GM23338 (cell line): ENCODE measurements at regions not wholly inside any gene's neighbourhood (a gene's known extent, or its start where the extent isn't known, plus 50 kb on each side); places are given as distances from the start of the nearest gene placed in this dataset.

Experiments
- CREB1 ChIP-seq: fragments of 250-450 bp; sonication (Bioruptor Pico); IDR thresholded peaks from 2 replicates; pipeline ENCODE4 v1.5.0; 2020; ENCODE audit warnings: low read depth, mild to moderate bottlenecking, moderate library complexity
- EZH2 ChIP-seq: fragments of 200-600 bp; sonication (generic); IDR thresholded peaks from one replicate; pipeline ENCODE4 v1.8.0; 2017; ENCODE audit warnings: antibody characterized with exemption, mild to moderate bottlenecking, low read depth; ENCODE audit not compliant: unreplicated experiment
- JUNB ChIP-seq: IDR thresholded peaks from one replicate; pipeline ENCODE4 v1.6.1; 2016; ENCODE audit warnings: antibody characterized with exemption; ENCODE audit not compliant: unreplicated experiment
- NANOG ChIP-seq: IDR thresholded peaks from 2 replicates; pipeline ENCODE4 v1.6.1; 2016; ENCODE audit warnings: antibody characterized with exemption, borderline replicate concordance
- POLR2AphosphoS5 ChIP-seq: IDR thresholded peaks from 2 replicates; pipeline ENCODE4 v1.6.1; 2016; ENCODE audit warnings: antibody characterized with exemption, low read depth
- STAT1 ChIP-seq: IDR thresholded peaks from one replicate; pipeline ENCODE4 v1.6.1; 2016; ENCODE audit warnings: antibody characterized with exemption; ENCODE audit not compliant: unreplicated experiment
- ZNF114 ChIP-seq: fragments of 250-450 bp; sonication (Bioruptor Pico); IDR thresholded peaks from 2 replicates; pipeline ENCODE4 v1.5.0; 2020; ENCODE audit warnings: mild to moderate bottlenecking, moderate library complexity
- TF ChIP-seq, protein P1 (sequence below), 2 experiments: fragments of 200-600 bp in 1 of 2; sonication (generic) in 1 of 2; conservative IDR thresholded peaks; 2 replicates each; pipeline versions ENCODE4 v1.5.1 to v1.6.1; 2016 to 2017; ENCODE audit warnings: antibody characterized with exemption in 2 of 2, low read depth in 2 of 2, mild to moderate bottlenecking in 2 of 2, moderate library complexity in 1 of 2

DNA sequence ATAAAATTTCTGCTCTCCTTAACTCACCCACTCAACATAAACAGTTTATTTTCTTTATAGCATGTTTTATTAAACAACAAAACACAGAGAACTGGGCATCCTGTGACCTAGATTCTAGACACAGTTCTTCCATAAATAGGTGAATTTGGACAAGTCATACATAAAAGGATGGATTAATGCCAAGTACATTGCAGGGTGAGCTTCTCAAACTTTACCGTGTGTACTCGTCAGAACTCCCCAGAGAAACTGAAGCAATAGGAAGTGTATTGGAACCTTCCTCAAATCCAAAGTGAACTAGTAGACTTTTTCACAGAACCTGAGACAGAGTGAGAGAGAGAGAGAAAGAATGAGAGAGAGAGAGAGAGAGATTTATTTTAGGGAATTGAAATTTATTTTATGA lies 139.7 kb downstream of the CD47 start:
- TF ChIP-seq POLR2AphosphoS5 = no peak
- TF ChIP-seq, protein P1, sequence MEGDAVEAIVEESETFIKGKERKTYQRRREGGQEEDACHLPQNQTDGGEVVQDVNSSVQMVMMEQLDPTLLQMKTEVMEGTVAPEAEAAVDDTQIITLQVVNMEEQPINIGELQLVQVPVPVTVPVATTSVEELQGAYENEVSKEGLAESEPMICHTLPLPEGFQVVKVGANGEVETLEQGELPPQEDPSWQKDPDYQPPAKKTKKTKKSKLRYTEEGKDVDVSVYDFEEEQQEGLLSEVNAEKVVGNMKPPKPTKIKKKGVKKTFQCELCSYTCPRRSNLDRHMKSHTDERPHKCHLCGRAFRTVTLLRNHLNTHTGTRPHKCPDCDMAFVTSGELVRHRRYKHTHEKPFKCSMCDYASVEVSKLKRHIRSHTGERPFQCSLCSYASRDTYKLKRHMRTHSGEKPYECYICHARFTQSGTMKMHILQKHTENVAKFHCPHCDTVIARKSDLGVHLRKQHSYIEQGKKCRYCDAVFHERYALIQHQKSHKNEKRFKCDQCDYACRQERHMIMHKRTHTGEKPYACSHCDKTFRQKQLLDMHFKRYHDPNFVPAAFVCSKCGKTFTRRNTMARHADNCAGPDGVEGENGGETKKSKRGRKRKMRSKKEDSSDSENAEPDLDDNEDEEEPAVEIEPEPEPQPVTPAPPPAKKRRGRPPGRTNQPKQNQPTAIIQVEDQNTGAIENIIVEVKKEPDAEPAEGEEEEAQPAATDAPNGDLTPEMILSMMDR (conservative IDR thresholded peaks at IDR 0.05; ENCODE audit: low read depth in 2 of 2) = no peak
- no peak for TF ChIP-seq CREB1 (CRISPR knock-in tag)
- TF ChIP-seq EZH2 = no peak
- TF ChIP-seq JUNB = no peak
- no peak for TF ChIP-seq STAT1
- no peak for TF ChIP-seq NANOG
- no peak for TF ChIP-seq ZNF114 (CRISPR knock-in tag)
